CD4-positive, alpha-beta T cell treated with Interferon alpha-2 for 1 hour (primary cell): ENCODE measurements at regions not wholly inside any gene's neighbourhood (a gene's known extent, or its start where the extent isn't known, plus 50 kb on each side); places are given as distances from the start of the nearest gene placed in this dataset.
"Not testable (repeated sequence)": the region's sequence is repeated elsewhere in the genome, so short reads cannot be mapped to it uniquely, and the experiment has no call there.

Experiments
- DNase-seq, 2 donors: peaks; one replicate each; pipeline ENCODE4 v3.0.0-alpha.2; 2020 to 2022

DNA sequence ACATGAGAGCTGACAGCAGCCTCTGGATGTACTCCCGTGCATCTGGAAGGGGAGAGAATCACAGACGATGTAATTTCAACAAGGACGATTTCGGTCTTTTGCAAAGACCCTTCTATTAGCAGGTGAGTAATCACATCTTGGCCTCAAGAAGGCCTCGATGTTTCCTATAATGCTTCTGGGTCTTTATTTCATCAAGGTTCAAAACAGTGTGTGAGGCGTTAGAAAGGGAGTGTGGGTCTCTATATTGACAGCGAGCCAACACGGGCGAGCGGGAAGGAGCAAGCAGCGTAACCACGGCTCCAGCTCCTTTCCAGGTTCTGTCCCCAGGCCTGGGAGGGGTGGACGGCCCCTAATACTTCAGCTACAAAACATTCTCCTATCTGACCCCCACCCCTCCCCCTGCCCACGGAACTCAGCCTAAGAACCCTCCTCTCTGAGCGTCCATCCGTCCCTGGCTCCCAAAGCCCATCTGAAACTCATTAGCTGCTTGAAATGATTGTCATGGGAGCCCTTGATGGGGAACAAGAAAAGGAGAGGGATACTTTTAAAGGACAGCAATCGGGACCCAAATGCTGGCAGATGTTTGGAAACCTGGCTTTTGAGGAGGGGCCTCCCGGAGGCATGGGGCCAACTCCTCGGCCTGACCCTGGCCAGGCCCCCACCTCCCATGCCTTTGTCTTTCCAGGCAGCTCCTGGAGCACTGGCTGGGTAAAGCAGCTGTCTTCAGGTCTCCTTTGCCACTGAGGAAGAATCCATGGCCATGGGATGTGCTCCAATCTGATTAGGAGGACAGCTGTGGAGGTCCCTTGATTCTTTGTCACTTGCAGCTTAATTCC lies 250.8 kb downstream of the FOXD2 start:
- no peak for DNase-seq

GRCh38 chr1:47689894-47690293 lies 252.1 kb downstream of the FOXD2 start:
- no peak for DNase-seq

DNA sequence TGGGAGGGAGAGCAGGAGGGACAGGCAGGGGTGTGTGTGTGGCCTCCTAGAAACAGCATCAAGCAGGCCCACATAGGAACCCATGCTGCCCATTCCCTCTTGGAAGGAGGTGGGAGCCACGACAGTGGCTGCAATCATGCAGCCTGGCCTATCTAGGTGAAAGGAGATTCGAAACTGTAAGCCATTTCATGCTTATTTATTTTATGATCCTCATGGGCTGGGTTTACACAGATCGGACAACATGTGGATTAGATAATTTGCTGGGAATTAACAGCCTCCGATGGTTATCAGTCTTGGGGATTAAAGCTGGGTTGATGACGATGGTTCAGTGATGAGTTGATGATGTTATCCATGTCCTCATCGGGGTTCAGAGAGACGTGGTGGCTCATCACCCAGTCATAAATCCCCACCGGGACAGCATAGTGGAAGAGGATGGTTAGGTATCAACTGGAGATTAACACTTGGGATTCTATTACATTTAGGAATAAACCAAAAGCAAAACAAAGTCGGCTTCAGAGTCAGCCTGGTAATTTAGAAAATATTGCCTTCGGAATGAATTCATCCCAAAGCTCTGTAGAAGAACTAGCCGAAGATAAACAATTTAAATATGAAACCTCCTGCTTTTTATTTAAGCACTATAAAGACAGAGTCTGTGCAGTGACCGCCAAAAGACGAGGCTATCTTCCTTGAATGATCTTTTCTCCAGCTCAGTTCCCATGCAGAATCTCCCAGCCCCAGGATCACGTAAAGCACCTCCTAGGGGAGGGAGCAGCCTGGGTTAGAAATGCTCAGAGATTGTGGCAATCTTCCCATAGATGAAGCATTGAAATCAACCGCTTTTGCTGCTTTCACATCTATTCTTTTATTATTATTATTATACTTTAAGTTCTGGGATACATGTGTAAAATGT lies 252.8 kb downstream of the FOXD2 start:
- DNase-seq, result no peak

DNA sequence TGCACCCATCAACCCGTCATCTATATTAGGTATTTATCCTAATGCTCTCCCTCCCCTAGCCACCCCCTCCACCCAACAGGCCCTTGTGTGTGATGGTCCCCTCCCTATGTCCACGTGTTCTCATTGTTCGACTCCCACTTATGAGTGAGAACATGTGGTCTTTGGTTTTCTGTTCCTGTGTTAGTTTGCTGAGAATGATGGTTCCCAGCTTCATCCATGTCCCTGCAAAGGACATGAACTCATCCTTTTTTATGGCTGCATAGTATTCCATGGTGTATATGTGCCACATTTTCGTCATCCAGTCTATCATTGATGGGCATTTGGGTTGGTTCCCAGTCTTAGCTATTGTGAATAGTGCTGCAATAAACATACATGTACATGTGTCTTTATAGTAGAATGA lies 253.4 kb downstream of the FOXD2 start:
- DNase-seq, result not testable (repeated sequence)

DNA sequence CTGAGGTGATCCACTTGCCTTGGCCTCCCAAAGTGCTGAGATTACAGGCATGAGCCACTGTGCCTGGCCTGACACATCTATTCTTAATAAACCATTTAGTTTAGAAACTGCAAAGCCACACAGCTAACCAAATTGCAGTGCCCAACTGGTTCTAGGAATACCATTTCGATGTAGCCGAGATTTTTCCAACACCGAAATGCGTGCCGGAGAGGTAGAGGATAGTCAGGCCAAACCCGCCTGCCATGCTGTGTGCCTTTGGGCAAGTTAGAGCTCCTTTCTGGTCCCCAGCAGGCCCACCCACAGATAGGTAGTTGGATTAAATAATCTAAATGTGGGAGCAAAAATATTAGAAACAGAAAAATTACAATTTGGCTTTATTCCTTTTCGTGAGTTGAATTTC lies 254.4 kb downstream of the FOXD2 start:
- no peak for DNase-seq

DNA sequence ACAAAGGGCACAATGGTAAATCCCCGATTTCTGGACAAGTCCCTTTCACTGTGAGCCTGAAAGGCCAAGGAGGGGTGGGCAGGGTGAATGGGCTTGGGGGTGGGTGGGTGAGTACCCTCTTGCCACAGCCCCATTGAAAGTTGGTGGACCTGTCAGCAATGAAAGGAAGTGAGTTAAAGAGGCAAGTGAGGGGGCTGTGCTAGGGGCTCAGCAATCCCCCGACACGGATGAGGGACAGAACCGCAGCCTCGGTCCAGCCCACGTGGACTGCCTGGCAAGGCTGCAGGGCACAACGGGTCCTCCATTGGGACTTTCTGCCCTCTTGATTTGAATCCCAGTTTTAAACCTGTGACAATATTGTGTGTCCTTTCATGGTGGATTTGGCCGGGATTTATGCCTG lies 255.3 kb downstream of the FOXD2 start:
- DNase-seq, result no peak

- no peak for DNase-seq
Measured at GRCh38 chr1:47694011-47694890, 256.4 kb downstream of the FOXD2 start.

DNA sequence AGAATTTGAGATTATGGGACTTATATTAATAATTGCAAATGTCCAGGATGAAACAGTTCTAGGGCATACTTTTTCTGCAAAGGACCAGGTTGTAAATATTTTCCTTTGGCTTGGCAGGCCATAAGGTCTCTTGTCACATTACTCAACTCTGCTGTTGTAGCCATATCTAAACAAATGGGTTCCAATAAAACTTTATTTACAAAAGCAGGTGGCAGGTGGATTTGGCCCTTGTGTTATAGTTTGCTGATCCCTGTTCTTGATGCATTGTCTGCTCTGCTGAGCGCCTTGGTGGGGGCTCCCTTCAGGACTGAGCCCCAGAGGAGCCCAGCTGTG lies 258.5 kb downstream of the FOXD2 start:
- DNase-seq, result no peak

GRCh38 chr1:47696737-47697441 lies 259.0 kb downstream of the FOXD2 start:
- DNase-seq, result no peak

DNA sequence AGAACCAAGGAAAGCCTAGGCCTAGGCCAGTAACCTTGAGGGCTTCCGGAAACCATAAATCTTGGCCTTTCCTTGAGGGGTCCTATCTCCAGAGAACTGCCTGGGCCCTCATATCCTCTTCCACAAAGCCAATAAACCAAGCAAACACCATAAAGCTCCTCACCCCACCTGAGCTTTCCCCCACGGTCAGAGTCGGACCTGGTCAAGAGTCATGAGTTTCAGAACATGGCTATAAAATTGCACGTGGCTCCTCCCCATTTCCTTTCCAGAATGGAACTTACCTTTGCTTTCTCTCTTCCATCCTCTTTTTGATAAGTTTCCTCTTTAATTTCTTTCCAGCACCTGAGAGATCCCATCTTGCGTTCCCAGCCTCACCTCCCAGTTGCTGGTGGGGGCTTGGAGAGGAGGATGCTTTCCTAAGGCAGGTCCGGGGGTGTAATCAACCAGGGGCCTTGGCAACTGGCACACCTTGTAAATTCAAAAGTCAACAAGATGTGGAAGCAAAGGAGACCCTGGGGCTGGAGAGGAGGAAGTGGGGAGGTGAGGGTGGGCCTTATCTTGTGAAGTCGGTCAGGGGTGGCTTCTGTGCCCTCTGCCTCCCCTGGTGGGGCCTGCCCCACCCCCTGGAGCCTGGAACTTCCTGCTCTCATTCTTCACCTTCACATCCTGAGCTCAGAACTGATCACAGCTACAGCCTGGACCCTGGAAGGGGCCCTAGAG lies 259.9 kb downstream of the FOXD2 start:
- DNase-seq, result no peak

GRCh38 chr1:47699492-47700235 lies 261.8 kb downstream of the FOXD2 start:
- no peak for DNase-seq

GRCh38 chr1:47701283-47701682 lies 263.4 kb downstream of the FOXD2 start:
- DNase-seq, result no peak

DNA sequence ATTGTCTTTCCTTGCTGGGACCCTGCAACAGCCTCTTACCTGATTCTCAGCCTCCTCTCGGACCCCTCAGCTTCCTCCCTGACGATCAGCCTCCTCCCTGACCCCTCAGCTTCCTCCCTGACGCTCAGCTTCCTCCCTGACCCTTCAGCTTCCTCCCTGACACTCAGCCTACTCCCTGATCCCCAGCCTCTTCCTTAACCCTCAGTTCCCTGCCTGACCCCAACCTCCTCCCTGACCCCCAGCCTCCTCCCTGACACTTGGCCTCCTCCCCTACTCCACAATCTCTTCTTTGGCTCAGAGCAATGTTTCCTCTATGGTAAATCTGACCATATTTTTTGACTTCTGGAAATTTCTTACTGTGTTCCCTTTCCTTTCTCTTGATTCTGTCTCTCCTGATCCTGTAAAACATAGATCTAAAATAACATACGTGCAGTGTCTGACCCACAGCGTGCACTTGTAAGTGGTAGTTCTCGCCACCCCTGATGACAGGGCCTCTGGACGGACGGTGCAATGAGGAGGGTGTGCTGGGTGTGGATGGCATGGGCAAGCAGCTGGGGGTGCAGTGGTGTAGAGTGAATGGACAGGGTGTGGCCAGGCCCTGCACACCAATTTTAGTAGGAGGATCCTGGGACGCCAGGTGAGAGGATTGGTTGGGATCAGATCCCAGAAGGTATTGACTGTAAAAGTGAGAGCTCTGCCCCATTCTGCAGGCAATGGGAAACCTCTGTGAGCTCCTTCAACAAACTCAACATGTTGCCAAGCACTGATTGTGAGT lies 264.1 kb downstream of the FOXD2 start:
- DNase-seq, result no peak

DNA sequence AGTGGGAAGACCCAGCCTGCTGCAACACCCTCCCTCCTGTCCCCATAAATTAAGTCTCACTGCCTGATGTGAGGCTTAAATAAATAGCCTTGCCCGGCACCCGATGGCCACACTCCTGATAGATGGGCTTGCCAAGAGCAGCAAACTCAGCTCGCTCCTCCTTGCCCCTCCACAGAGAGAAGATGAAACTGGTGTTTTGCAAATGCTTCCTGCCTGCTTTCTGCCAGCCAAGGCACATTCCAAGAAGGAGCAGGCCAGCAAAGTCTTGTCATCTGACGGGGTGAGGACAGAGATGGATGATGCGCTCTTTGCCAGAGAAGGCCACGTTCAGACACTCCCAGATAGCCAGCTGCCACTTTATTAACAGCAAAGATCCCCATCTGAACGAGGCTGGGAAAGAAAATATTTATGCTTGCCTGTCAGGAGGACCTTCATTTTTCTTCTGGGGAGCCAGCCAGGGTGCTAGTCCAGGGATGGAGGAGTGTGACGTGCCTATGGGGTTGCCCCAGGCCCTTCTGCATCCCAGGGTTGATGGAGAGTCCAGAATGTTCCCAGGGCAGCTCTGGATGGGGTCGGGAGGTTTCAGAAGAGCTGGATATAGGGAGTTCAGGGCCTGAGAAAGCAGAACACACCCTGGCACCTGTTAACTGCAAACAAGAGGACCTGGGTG lies 265.4 kb downstream of the FOXD2 start:
- DNase-seq, result no peak

GRCh38 chr1:47703981-47704596 lies 266.2 kb downstream of the FOXD2 start:
- no peak for DNase-seq

DNA sequence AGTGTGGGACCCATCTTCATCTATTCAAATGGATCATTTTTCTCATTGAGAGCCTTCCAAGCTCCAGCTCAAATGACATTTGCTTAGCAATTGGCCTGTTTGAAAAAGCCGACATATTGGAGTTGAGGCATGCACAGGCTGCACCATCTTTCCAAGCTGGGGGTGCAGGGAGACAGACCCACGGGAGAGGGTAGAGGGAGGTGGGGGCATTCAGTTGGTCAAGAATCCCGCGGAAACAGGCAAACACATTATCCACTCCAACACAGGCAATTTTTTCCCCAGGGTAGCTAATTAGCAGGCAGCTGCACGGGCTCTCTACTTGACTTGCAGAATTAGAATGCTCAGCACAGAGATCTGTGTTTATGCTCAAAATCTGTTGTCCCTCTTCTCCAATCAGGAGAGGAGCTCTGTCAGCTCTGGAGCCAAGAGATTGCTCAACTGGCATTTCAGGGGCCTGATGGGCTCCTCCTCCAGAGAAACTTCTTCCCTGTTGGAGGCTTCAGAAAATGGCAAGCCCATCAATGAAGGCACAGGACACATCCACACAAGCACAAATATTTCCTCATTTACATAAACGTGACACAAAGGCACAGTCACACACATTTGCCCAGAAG lies 267.8 kb downstream of the FOXD2 start:
- DNase-seq, result no peak

- DNase-seq, result no peak
Measured at GRCh38 chr1:47707503-47707902, 269.7 kb downstream of the FOXD2 start.

- DNase-seq, result no peak
Measured at GRCh38 chr1:47708019-47708535, 270.2 kb downstream of the FOXD2 start.

DNA sequence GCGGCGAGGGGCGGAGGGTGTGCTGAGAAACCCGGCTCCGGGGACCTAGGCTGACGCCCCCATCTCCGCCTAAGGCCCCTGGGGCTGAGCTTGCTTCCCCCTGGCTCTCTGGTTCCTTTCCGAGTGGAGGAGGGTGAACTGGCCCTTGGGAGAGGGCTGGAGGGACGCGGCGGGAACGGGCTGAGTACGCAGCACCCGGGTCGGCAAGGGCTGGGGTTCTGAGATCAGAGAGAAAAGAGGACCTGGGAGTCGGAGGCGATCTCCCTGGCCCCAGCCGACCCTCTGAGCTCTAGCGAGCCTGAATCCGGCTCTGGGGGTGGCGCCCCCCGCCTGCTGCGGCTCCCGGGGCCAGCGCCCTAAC lies 270.8 kb downstream of the FOXD2 start:
- DNase-seq, result no peak
